Stimulated activated CD4-positive, alpha-beta T cell treated with anti-CD3 and anti-CD28 coated beads, TNF-alpha, amount 100 ng/mL, for 48 hours (primary cell): ENCODE measurements at regions not wholly inside any gene's neighbourhood (a gene's known extent, or its start where the extent isn't known, plus 50 kb on each side); places are given as distances from the start of the nearest gene placed in this dataset.

Experiments used
- DNase-seq, 3 donors: peaks; one replicate each; pipeline ENCODE4 v3.0.0-alpha.2; 2020; ENCODE audit warnings: low read depth in 3 of 3

GRCh38 chr13:107332188-107332587 is 764.3 kb upstream of the ARGLU1 start:
- DNase-seq, result no peak

- DNase-seq, result no peak
Observed at GRCh38 chr13:107331359-107331758, 763.4 kb upstream of the ARGLU1 start.

GRCh38 chr13:107330484-107330883 is 762.5 kb upstream of the ARGLU1 start:
- no peak for DNase-seq

GRCh38 chr13:107329991-107330390 is 762.1 kb upstream of the ARGLU1 start:
- DNase-seq, result no peak

- DNase-seq, result no peak
Observed at GRCh38 chr13:107324416-107325204, 756.7 kb upstream of the ARGLU1 start.

GRCh38 chr13:107322228-107322627 is 754.3 kb upstream of the ARGLU1 start:
- no peak for DNase-seq

GRCh38 chr13:107305178-107305577 is 737.2 kb upstream of the ARGLU1 start:
- DNase-seq, result no peak

GRCh38 chr13:107301724-107302374 is 733.9 kb upstream of the ARGLU1 start:
- no peak for DNase-seq

GRCh38 chr13:107299717-107300116 is 731.8 kb upstream of the ARGLU1 start:
- no peak for DNase-seq

GRCh38 chr13:107296804-107297203 is 728.9 kb upstream of the ARGLU1 start:
- no peak for DNase-seq

GRCh38 chr13:107295416-107296140 is 727.6 kb upstream of the ARGLU1 start:
- DNase-seq, result no peak

- no peak for DNase-seq
Observed at GRCh38 chr13:107293924-107294323, 726.0 kb upstream of the ARGLU1 start.

GRCh38 chr13:107291875-107292274 is 723.9 kb upstream of the ARGLU1 start:
- DNase-seq, result no peak

- DNase-seq, result no peak
Observed at GRCh38 chr13:107289540-107289939, 721.6 kb upstream of the ARGLU1 start.

- no peak for DNase-seq
Observed at GRCh38 chr13:107284173-107284572, 716.2 kb upstream of the ARGLU1 start.

- no peak for DNase-seq
Observed at GRCh38 chr13:107277911-107278310, 710.0 kb upstream of the ARGLU1 start.

GRCh38 chr13:107276936-107277335 is 709.0 kb upstream of the ARGLU1 start:
- DNase-seq, result no peak

- DNase-seq, result no peak
Observed at GRCh38 chr13:107275945-107276614, 708.1 kb upstream of the ARGLU1 start.

GRCh38 chr13:107275312-107275711 is 707.4 kb upstream of the ARGLU1 start:
- DNase-seq, result no peak

GRCh38 chr13:107271227-107271626 is 703.3 kb upstream of the ARGLU1 start:
- no peak for DNase-seq

GRCh38 chr13:107266657-107267056 is 698.7 kb upstream of the ARGLU1 start:
- no peak for DNase-seq

GRCh38 chr13:107258599-107259187 is 690.8 kb upstream of the ARGLU1 start:
- no peak for DNase-seq
